SK-N-SH (cell line): ENCODE measurements at regions not wholly inside any gene's neighbourhood (a gene's known extent, or its start where the extent isn't known, plus 50 kb on each side); places are given as distances from the start of the nearest gene placed in this dataset.

Source experiments
- CTCF ChIA-PET: fragments of 300-600, 350-600 bp; formaldehyde crosslinking; extraction: SDS; loops from one replicate; lab custom pipeline; 2021; lab: Yijun Ruan, JAX
- POLR2A ChIA-PET: fragments of 350-600 bp; sonication (Branson Sonifier 250); formaldehyde crosslinking; extraction: SDS; loops from one replicate; lab custom pipeline; 2020; ENCODE audit warnings: antibody characterized with exemption, inconsistent platforms; lab: Yijun Ruan, JAX
- DNase-seq: peaks from one replicate; pipeline ENCODE4 v3.0.0; 2012
- H2AFZ ChIP-seq: fragments of 200-600 bp; sonication (generic); 2 replicates; pipeline ENCODE4 v1.8.1; 2016; ENCODE audit warnings: antibody characterized with exemption, mild to moderate bottlenecking, low read depth
- H3F3A ChIP-seq: fragments of 200-600 bp; sonication (generic); replicated peaks from 2 replicates; pipeline ENCODE3; 2016; ENCODE audit warnings: antibody characterized with exemption, mild to moderate bottlenecking; ENCODE audit not compliant: insufficient read depth
- H3K27ac ChIP-seq, 2 experiments: fragments of 200-500 bp in 1 of 2; fragments of 200-600 bp in 1 of 2; sonication (Bioruptor generic) in 1 of 2; sonication (generic), shearing (Covaris generic) in 1 of 2; 2 replicates each; pipeline versions ENCODE4 v1.5.1 to v1.6.1; 2014 to 2016; ENCODE audit warnings: low read depth in 2 of 2, inconsistent platforms in 1 of 2, low read length in 1 of 2, mild to moderate bottlenecking in 1 of 2, mixed read lengths in 1 of 2
- H3K27me3 ChIP-seq: fragments of 200-600 bp; sonication (generic), shearing (Covaris generic); 2 replicates; pipeline ENCODE4 v1.6.1; 2016; ENCODE audit warnings: mixed run types; ENCODE audit not compliant: insufficient read depth
- H3K36me3 ChIP-seq, 2 experiments: fragments of 200-500 bp in 1 of 2; fragments of 200-600 bp in 1 of 2; sonication (Bioruptor generic) in 1 of 2; sonication (generic) in 1 of 2; replicated peaks in 1 of 2; 2 replicates each; pipeline versions ENCODE3 to v1.5.1; 2014 to 2016; ENCODE audit warnings: low read length in 1 of 2, mild to moderate bottlenecking in 1 of 2; ENCODE audit not compliant: insufficient read depth in 2 of 2, control insufficient read depth in 1 of 2
- H3K4me1 ChIP-seq, 2 experiments: fragments of 200-500 bp in 1 of 2; fragments of 200-600 bp in 1 of 2; sonication (Bioruptor generic) in 1 of 2; sonication (generic), shearing (Covaris generic) in 1 of 2; 2 replicates each; pipeline versions ENCODE4 v1.5.1 to v1.6.1; 2014 to 2016; ENCODE audit warnings: low read depth in 1 of 2, low read length in 1 of 2, mixed run types in 1 of 2; ENCODE audit not compliant: insufficient read depth in 2 of 2, control insufficient read depth in 1 of 2
- H3K4me2 ChIP-seq: fragments of 200-600 bp; sonication (generic), shearing (Covaris generic); 2 replicates; pipeline ENCODE4 v1.6.1; 2017; ENCODE audit warnings: mixed run types
- H3K4me3 ChIP-seq, 2 experiments: fragments of 200-500 bp in 1 of 2; fragments of 200-600 bp in 1 of 2; sonication (Bioruptor generic) in 1 of 2; sonication (generic), shearing (Covaris generic) in 1 of 2; 2 replicates each; pipeline versions ENCODE4 v1.5.1 to v1.8.1; 2014 to 2016; ENCODE audit warnings: low read depth in 2 of 2, inconsistent platforms in 1 of 2, low read length in 1 of 2, mild to moderate bottlenecking in 1 of 2, mixed read lengths in 1 of 2, moderate library complexity in 1 of 2
- H3K79me2 ChIP-seq: fragments of 200-600 bp; sonication (generic); 2 replicates; pipeline ENCODE4 v1.8.1; 2017; ENCODE audit warnings: mild to moderate bottlenecking; ENCODE audit not compliant: insufficient read depth
- H3K9ac ChIP-seq: fragments of 200-600 bp; sonication (generic); 2 replicates; pipeline ENCODE4 v1.6.1; 2017; ENCODE audit warnings: mixed run types
- H3K9me2 ChIP-seq: fragments of 200-600 bp; sonication (generic); 2 replicates; pipeline ENCODE4 v1.6.1; 2017; ENCODE audit warnings: mixed run types
- H3K9me3 ChIP-seq: fragments of 200-600 bp; sonication (generic); 2 replicates; pipeline ENCODE4 v1.6.1; 2017; ENCODE audit warnings: mixed run types, mild to moderate bottlenecking, moderate library complexity
- H4K20me1 ChIP-seq: fragments of 200-600 bp; sonication (generic); 2 replicates; pipeline ENCODE4 v1.6.1; 2017; ENCODE audit warnings: mild to moderate bottlenecking, mixed run types; ENCODE audit not compliant: insufficient read depth
- CHD2 ChIP-seq: fragments of 150-350 bp; IDR thresholded peaks from 2 replicates; pipeline ENCODE4 v1.6.1; 2018; ENCODE audit warnings: low read length; ENCODE audit not compliant: partially characterized antibody
- CTCF ChIP-seq: fragments of 200-600 bp; sonication (generic); IDR thresholded peaks from 2 replicates; pipeline ENCODE4 v1.6.1; 2017; ENCODE audit warnings: antibody characterized with exemption, mild to moderate bottlenecking, moderate library complexity
- ELF1 ChIP-seq: IDR thresholded peaks from 2 replicates; pipeline ENCODE4 v1.4.0; 2012
- FOXJ3 ChIP-seq: sonication (generic); formaldehyde crosslinking; IDR thresholded peaks from 2 replicates; pipeline ENCODE4 v1.5.1; 2020; ENCODE audit warnings: mild to moderate bottlenecking, missing genetic modification reagents
- FOXM1 ChIP-seq: IDR thresholded peaks from 2 replicates; pipeline ENCODE4 v1.4.0; 2012; ENCODE audit warnings: low read depth, mild to moderate bottlenecking
- GABPA ChIP-seq: IDR thresholded peaks from 2 replicates; pipeline ENCODE4 v1.4.0; 2012; ENCODE audit warnings: low read depth, mild to moderate bottlenecking
- JUND ChIP-seq: IDR thresholded peaks from 2 replicates; pipeline ENCODE4 v1.4.0; 2012
- MEF2A ChIP-seq: IDR thresholded peaks from 2 replicates; pipeline ENCODE4 v1.4.0; 2012; ENCODE audit warnings: low read depth, borderline replicate concordance
- MXI1 ChIP-seq: IDR thresholded peaks from 2 replicates; pipeline ENCODE4 v1.6.1; 2012; ENCODE audit warnings: mild to moderate bottlenecking, low read depth, low read length, improper control_type of control experiment
- POLR2AphosphoS5 ChIP-seq: IDR thresholded peaks from 2 replicates; pipeline ENCODE4 v1.6.1; 2012; ENCODE audit warnings: low read depth, low read length
- REST ChIP-seq: IDR thresholded peaks from 2 replicates; pipeline ENCODE4 v1.6.1; 2012; ENCODE audit warnings: mild to moderate bottlenecking, low read depth, low read length, moderate library complexity
- RXRA ChIP-seq: IDR thresholded peaks from 2 replicates; pipeline ENCODE4 v1.4.0; 2012; ENCODE audit warnings: low read depth, mild to moderate bottlenecking, borderline replicate concordance
- SMC3 ChIP-seq: IDR thresholded peaks from 2 replicates; pipeline ENCODE4 v1.6.1; 2012; ENCODE audit warnings: low read depth, low read length, improper control_type of control experiment
- TEAD4 ChIP-seq: IDR thresholded peaks from 2 replicates; pipeline ENCODE4 v1.4.0; 2012; ENCODE audit warnings: mild to moderate bottlenecking, borderline replicate concordance; ENCODE audit not compliant: insufficient read depth
- WGBS: methylation state at CpG from one replicate; pipeline ENCODE4 v1.1.6; 2017; ENCODE audit warnings: low lambda C conversion rate; 5-methylcytosine and 5-hydroxymethylcytosine counted together
- TF ChIP-seq, protein P1 (sequence below): IDR thresholded peaks from 2 replicates; pipeline ENCODE4; 2012

GRCh38 chr22:22374163-22374562 lies 129.6 kb downstream of the VPREB1 start (continued):
- TF ChIP-seq, protein P1, sequence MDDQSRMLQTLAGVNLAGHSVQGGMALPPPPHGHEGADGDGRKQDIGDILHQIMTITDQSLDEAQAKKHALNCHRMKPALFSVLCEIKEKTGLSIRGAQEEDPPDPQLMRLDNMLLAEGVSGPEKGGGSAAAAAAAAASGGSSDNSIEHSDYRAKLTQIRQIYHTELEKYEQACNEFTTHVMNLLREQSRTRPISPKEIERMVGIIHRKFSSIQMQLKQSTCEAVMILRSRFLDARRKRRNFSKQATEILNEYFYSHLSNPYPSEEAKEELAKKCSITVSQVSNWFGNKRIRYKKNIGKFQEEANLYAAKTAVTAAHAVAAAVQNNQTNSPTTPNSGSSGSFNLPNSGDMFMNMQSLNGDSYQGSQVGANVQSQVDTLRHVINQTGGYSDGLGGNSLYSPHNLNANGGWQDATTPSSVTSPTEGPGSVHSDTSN = no peak
- TF ChIP-seq REST = no peak
- no peak for TF ChIP-seq CTCF
- no peak for TF ChIP-seq RXRA
- no peak for TF ChIP-seq ELF1

DNA sequence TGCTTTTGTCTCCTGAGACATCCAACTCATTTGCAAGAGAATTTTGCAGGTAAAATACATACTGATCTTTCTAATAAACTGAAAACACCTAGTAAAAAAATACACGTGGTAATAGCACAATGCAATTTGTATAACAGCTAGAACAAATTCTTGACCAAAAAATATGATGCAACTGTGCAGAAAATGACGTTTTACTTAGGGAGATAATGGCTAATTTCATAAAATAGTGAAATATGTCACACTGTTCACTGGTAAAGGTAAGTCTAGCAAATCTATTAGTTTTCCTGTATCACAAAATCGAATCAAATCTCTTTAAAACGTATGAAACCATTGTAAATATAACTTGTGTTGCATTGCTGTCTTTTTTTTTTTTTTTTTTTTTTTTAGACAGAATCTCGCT lies 130.0 kb downstream of the VPREB1 start:
- TF ChIP-seq FOXJ3 (CRISPR knock-in tag) = no peak
- Histone ChIP-seq H3K9me3 (no peaks in the 10 kb centered on the region), H3K9me2 (no peaks in the 10 kb centered on the region), H4K20me1 (no peaks in the 10 kb centered on the region), H3K9ac (no peak overlapping the region), H2AFZ (no peak overlapping the region), H3K36me3 (no peaks in the 10 kb centered on the region), H3K79me2 (no peaks in the 10 kb centered on the region), H3K27me3 (peaks cover 1% of the 10 kb centered on the region), H3K4me2 (no peak overlapping the region), H3F3A (no peaks in the 10 kb centered on the region), H3K4me3 (no peak overlapping the region), H3K27ac (no peak overlapping the region), H3K4me1 (no peaks in the 10 kb centered on the region)
- CTCF ChIA-PET = no interaction called here
- 8% methylated on average over 5 of the region's 5 CpGs for WGBS
- POLR2A ChIA-PET = no interaction called here
- no peak for DNase-seq

DNA sequence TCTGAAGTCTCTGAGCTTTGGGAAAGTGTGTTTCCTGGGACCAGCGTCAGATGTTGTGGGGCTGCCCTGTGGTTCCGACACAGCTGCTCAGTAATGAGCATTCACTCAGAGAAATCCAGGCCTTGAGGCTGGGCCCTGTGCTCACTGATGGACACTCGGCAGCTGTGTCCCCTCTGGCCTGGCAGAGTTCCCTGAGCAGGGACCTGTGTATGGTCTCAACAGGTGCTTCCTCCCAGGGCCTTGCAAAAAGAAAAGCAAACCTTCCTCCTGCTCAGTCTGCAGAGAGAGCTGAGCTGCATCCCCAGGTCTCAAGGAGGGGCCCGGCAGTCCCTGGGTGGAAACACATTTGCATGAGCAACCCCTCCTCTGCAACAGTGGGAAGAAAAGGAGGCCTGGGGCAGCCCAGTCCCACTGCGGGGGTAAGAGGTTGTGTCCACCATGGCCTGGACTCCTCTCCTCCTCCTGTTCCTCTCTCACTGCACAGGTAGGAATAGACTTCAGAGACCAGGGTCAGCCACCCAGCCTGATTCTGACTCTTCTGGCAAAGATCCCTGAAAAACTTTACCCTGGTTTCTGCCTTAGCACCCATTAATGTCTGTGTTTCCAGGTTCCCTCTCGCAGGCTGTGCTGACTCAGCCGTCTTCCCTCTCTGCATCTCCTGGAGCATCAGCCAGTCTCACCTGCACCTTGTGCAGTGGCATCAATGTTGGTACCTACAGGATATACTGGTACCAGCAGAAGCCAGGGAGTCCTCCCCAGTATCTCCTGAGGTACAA lies 131.2 kb downstream of the VPREB1 start:
- no peak for TF ChIP-seq MXI1
- no peak for TF ChIP-seq TEAD4
- no peak for TF ChIP-seq POLR2AphosphoS5
- TF ChIP-seq GABPA = no peak
- no peak for TF ChIP-seq MEF2A
- no peak for TF ChIP-seq CHD2
- TF ChIP-seq SMC3 = no peak
- TF ChIP-seq FOXJ3 (CRISPR knock-in tag) = no peak
- TF ChIP-seq FOXM1 = no peak
- no peak for TF ChIP-seq JUND
- Histone ChIP-seq H3K9ac (no peak overlapping the region), H3K36me3 (no peaks in the 10 kb centered on the region), H4K20me1 (no peaks in the 10 kb centered on the region), H2AFZ (no peak overlapping the region), H3F3A (no peaks in the 10 kb centered on the region), H3K9me2 (no peaks in the 10 kb centered on the region), H3K4me1 (no peaks in the 10 kb centered on the region), H3K4me3 (no peak overlapping the region), H3K9me3 (no peaks in the 10 kb centered on the region), H3K27me3 (peaks cover 4% of the 10 kb centered on the region), H3K4me2 (no peak overlapping the region), H3K79me2 (no peaks in the 10 kb centered on the region), H3K27ac (no peak overlapping the region)
- WGBS = 50% methylated on average over 3 of the region's 7 CpGs
- POLR2A ChIA-PET = no interaction called here
- no peak for DNase-seq
- CTCF ChIA-PET = no interaction called here
